Hepatocyte (in vitro differentiated cells): ENCODE measurements at regions not wholly inside any gene's neighbourhood (a gene's known extent, or its start where the extent isn't known, plus 50 kb on each side); places are given as distances from the start of the nearest gene placed in this dataset.

Experiments
- DNase-seq: peaks from one replicate; pipeline ENCODE4 v3.0.0-alpha.2; 2016; ENCODE audit warnings: low spot score
- H2AFZ ChIP-seq: fragments of 200-600 bp; sonication (generic); 2 replicates; pipeline ENCODE4 v1.6.0; 2016; ENCODE audit warnings: antibody characterized with exemption, mild to moderate bottlenecking
- H3K27ac ChIP-seq: fragments of 200-600 bp; sonication (generic); 2 replicates; pipeline ENCODE4 v1.5.1; 2016; ENCODE audit warnings: mild to moderate bottlenecking
- H3K27me3 ChIP-seq: fragments of 200-600 bp; sonication (generic); 2 replicates; pipeline ENCODE4 v1.6.1; 2016
- H3K36me3 ChIP-seq: fragments of 200-600 bp; sonication (generic); replicated peaks from 2 replicates; pipeline ENCODE4 v1.5.1; 2016; ENCODE audit warnings: low read depth; ENCODE audit not compliant: insufficient read depth
- H3K4me1 ChIP-seq: fragments of 200-600 bp; sonication (generic); 2 replicates; pipeline ENCODE4 v1.5.1; 2016; ENCODE audit warnings: mild to moderate bottlenecking, moderate library complexity; ENCODE audit not compliant: insufficient read depth
- H3K4me2 ChIP-seq: fragments of 200-600 bp; sonication (generic); 2 replicates; pipeline ENCODE4 v1.6.0; 2016
- H3K4me3 ChIP-seq: fragments of 200-600 bp; sonication (generic); 2 replicates; pipeline ENCODE4 v1.5.1; 2016; ENCODE audit warnings: mild to moderate bottlenecking
- H3K79me2 ChIP-seq: fragments of 200-600 bp; sonication (generic); 2 replicates; pipeline ENCODE4 v1.6.0; 2017; ENCODE audit warnings: mild to moderate bottlenecking
- H3K9me2 ChIP-seq: fragments of 200-600 bp; sonication (generic); replicated peaks from 2 replicates; pipeline ENCODE4 v1.6.0; 2017; ENCODE audit warnings: mild to moderate bottlenecking; ENCODE audit not compliant: insufficient read depth
- H3K9me3 ChIP-seq: fragments of 200-600 bp; sonication (generic); 2 replicates; pipeline ENCODE4 v1.5.1; 2016; ENCODE audit warnings: low read depth, mild to moderate bottlenecking
- H4K20me1 ChIP-seq: fragments of 200-600 bp; sonication (generic); 2 replicates; pipeline ENCODE4 v1.6.0; 2016; ENCODE audit warnings: mild to moderate bottlenecking; ENCODE audit not compliant: insufficient read depth, poor library complexity, severe bottlenecking
- EZH2 ChIP-seq: fragments of 200-600 bp; sonication (generic); IDR thresholded peaks from 2 replicates; pipeline ENCODE4 v1.6.1; 2016; ENCODE audit warnings: antibody characterized with exemption, mild to moderate bottlenecking, borderline replicate concordance
- EZH2phosphoT487 ChIP-seq: fragments of 200-600 bp; sonication (generic); IDR thresholded peaks from one replicate; pipeline ENCODE4 v1.6.1; 2018; ENCODE audit warnings: antibody characterized with exemption, mild to moderate bottlenecking, low read depth, moderate library complexity; ENCODE audit not compliant: unreplicated experiment, severe bottlenecking
- WGBS: methylation state at CpG from one replicate; pipeline ENCODE4 v1.1.6; 2016; ENCODE audit warnings: low lambda C conversion rate; ENCODE audit errors: missing lambda C conversion rate; 5-methylcytosine and 5-hydroxymethylcytosine counted together
- TF ChIP-seq, protein P1 (sequence below): fragments of 200-600 bp; sonication (generic); IDR thresholded peaks from 2 replicates; pipeline ENCODE4 v1.5.1; 2016; ENCODE audit warnings: antibody characterized with exemption, mild to moderate bottlenecking; ENCODE audit not compliant: poor library complexity

DNA sequence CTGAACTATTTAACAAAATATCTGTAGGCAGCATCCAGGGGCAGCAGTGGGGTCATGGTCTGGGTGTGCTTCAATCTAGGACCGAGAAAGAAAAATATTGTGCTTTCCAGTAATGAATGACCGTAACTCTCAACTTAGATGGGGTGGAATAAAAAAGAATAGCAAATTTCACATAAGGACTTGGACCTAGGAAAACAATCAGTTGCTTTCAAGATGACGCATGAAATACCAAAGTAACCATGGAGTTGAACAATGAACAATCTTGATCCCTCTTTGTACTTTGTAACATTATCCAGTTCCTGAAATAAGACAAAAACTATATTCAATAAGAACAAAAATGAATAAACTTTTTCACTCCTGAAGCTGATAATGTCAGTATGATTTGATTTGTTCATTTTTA, 167.1 kb downstream of the C7orf25 start:
- no peaks in the 10 kb centered on the region for H4K20me1 ChIP-seq
- H3K9me2 ChIP-seq, result no peaks in the 10 kb centered on the region
- no peak for TF ChIP-seq EZH2
- TF ChIP-seq, protein P1, sequence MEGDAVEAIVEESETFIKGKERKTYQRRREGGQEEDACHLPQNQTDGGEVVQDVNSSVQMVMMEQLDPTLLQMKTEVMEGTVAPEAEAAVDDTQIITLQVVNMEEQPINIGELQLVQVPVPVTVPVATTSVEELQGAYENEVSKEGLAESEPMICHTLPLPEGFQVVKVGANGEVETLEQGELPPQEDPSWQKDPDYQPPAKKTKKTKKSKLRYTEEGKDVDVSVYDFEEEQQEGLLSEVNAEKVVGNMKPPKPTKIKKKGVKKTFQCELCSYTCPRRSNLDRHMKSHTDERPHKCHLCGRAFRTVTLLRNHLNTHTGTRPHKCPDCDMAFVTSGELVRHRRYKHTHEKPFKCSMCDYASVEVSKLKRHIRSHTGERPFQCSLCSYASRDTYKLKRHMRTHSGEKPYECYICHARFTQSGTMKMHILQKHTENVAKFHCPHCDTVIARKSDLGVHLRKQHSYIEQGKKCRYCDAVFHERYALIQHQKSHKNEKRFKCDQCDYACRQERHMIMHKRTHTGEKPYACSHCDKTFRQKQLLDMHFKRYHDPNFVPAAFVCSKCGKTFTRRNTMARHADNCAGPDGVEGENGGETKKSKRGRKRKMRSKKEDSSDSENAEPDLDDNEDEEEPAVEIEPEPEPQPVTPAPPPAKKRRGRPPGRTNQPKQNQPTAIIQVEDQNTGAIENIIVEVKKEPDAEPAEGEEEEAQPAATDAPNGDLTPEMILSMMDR, result no peak
- no peak for TF ChIP-seq EZH2phosphoT487
- H3K4me1 ChIP-seq, result no peaks in the 10 kb centered on the region
- H3K36me3 ChIP-seq, result no peaks in the 10 kb centered on the region
- no peak overlapping the region for H2AFZ ChIP-seq
- no peak for DNase-seq
- no peak overlapping the region for H3K4me2 ChIP-seq
- H3K4me3 ChIP-seq, result no peak overlapping the region
- 97% methylated on average over 3 of the region's 3 CpGs for whole genome bisulfite sequencing
- no peaks in the 10 kb centered on the region for H3K9me3 ChIP-seq
- no peaks in the 10 kb centered on the region for H3K79me2 ChIP-seq
- H3K27me3 ChIP-seq, result no peaks in the 10 kb centered on the region
- no peak overlapping the region for H3K27ac ChIP-seq

DNA sequence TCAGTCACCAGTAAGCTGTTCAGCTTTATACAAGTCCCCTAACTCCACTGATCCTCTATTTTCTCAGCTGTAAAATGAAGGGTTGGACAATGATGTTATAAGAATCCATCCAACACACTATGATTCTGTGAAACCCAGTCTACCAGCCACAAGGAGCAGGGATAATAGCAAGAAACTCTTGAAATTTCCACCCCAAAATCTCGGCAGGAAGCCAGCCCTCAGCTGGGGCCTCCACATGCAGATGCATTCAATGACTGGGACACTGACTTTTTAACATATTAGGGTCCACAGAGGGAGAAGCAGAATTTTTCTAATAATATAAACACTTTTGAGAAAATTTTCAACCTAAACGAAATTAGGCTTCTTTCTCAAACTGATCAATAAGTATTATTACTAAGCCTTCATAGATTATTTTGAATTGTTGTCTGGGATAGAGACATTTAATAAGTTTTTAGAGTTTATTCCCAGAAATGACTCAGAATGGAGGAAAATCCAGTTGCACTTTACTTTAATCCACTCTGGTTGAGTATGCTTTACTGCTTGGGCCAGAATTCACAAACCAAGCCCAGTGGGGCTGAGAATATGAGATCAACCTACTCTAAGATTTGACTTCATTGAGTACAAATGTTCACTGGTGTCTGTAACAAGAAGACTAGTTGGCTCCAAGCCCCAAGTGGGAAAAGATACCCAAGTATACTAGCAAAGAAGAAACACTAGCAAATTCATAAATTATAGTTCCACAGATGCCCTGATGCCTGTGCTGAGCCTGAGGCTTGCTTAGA, 168.6 kb downstream of the C7orf25 start:
- no peak for TF ChIP-seq EZH2
- no peak for TF ChIP-seq EZH2phosphoT487
- TF ChIP-seq, protein P1, result no peak
- no peak overlapping the region for H2AFZ ChIP-seq
- H3K9me3 ChIP-seq, result no peaks in the 10 kb centered on the region
- H3K27ac ChIP-seq, result no peak overlapping the region
- H3K4me3 ChIP-seq, result no peak overlapping the region
- 82% methylated on average over 2 of the region's 2 CpGs for WGBS
- no peaks in the 10 kb centered on the region for H3K79me2 ChIP-seq
- no peaks in the 10 kb centered on the region for H3K4me1 ChIP-seq
- H3K36me3 ChIP-seq, result no peaks in the 10 kb centered on the region
- no peak overlapping the region for H3K4me2 ChIP-seq
- no peak for DNase-seq
- no peaks in the 10 kb centered on the region for H4K20me1 ChIP-seq
- H3K9me2 ChIP-seq, result no peaks in the 10 kb centered on the region
- H3K27me3 ChIP-seq, result no peaks in the 10 kb centered on the region

DNA sequence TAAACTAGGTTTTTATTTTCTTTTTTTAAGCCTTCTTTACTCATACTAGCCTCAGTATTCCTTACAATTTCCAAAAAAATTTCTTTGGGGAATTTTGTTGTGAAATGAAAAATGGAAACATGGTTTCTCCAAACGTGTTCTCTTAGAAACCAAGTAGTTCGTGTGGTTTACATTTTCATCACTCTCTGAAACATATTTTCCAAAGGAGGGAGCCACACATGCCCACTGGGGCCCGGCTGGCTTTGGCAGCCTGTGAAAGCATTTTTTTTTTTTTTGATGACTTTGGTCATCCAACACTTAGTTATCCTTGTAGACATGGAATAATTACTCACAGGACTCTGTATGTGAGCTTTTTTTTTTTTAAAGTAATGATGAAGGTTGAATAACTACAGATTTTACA, 169.6 kb downstream of the C7orf25 start:
- H3K9me3 ChIP-seq, result no peaks in the 10 kb centered on the region
- H3K27ac ChIP-seq, result no peak overlapping the region
- H2AFZ ChIP-seq, result no peak overlapping the region
- no peaks in the 10 kb centered on the region for H3K4me1 ChIP-seq
- no peaks in the 10 kb centered on the region for H3K9me2 ChIP-seq
- no peaks in the 10 kb centered on the region for H3K79me2 ChIP-seq
- no peak for DNase-seq
- no peaks in the 10 kb centered on the region for H3K36me3 ChIP-seq
- no peak overlapping the region for H3K4me3 ChIP-seq
- WGBS, result 73% methylated on average over 3 of the region's 3 CpGs
- TF ChIP-seq EZH2, result no peak
- TF ChIP-seq, protein P1, result no peak
- no peak for TF ChIP-seq EZH2phosphoT487
- no peaks in the 10 kb centered on the region for H4K20me1 ChIP-seq
- no peaks in the 10 kb centered on the region for H3K27me3 ChIP-seq
- H3K4me2 ChIP-seq, result no peak overlapping the region
